GM21619 (cell line): ENCODE measurements at regions not wholly inside any gene's neighbourhood (a gene's known extent, or its start where the extent isn't known, plus 50 kb on each side); places are given as distances from the start of the nearest gene placed in this dataset.

Source experiments
- ATAC-seq: cut with Tn5 transposase; IDR thresholded peaks from one replicate; pipeline ENCODE4 v1.9.1; 2021; ENCODE audit not compliant: unreplicated experiment

- ATAC-seq, result no peak
Observed at GRCh38 chr15:60208709-60209108, 189.1 kb downstream of the ANXA2 start.

GRCh38 chr15:60212536-60212935 is 185.2 kb downstream of the ANXA2 start:
- no peak for ATAC-seq

- ATAC-seq, result no peak
Observed at GRCh38 chr15:60213377-60214000, 184.3 kb downstream of the ANXA2 start.

GRCh38 chr15:60214201-60214600 is 183.6 kb downstream of the ANXA2 start:
- ATAC-seq, result no peak

GRCh38 chr15:60215225-60215963 is 182.4 kb downstream of the ANXA2 start:
- no peak for ATAC-seq

GRCh38 chr15:60217161-60217560 is 180.6 kb downstream of the ANXA2 start:
- ATAC-seq, result no peak

- ATAC-seq, result no peak
Observed at GRCh38 chr15:60218256-60218655, 179.5 kb downstream of the ANXA2 start.

GRCh38 chr15:60219866-60220265 is 177.9 kb downstream of the ANXA2 start:
- no peak for ATAC-seq

GRCh38 chr15:60221356-60221755 is 176.4 kb downstream of the ANXA2 start:
- ATAC-seq, result no peak

GRCh38 chr15:60222404-60222803 is 175.4 kb downstream of the ANXA2 start:
- no peak for ATAC-seq

GRCh38 chr15:60223176-60223575 is 174.6 kb downstream of the ANXA2 start:
- ATAC-seq, result no peak

- ATAC-seq, result no peak
Observed at GRCh38 chr15:60226924-60227323, 170.9 kb downstream of the ANXA2 start.

- no peak for ATAC-seq
Observed at GRCh38 chr15:60228101-60228500, 169.7 kb downstream of the ANXA2 start.

- ATAC-seq, result no peak
Observed at GRCh38 chr15:60228619-60229018, 169.2 kb downstream of the ANXA2 start.

GRCh38 chr15:60235951-60236710 is 161.7 kb downstream of the ANXA2 start:
- ATAC-seq, result no peak

- ATAC-seq, result no peak
Observed at GRCh38 chr15:60237446-60237845, 160.3 kb downstream of the ANXA2 start.

GRCh38 chr15:60243769-60244168 is 154.0 kb downstream of the ANXA2 start:
- ATAC-seq, result no peak

GRCh38 chr15:60244813-60245212 is 153.0 kb downstream of the ANXA2 start:
- ATAC-seq, result no peak

- no peak for ATAC-seq
Observed at GRCh38 chr15:60250316-60250715, 147.5 kb downstream of the ANXA2 start.

GRCh38 chr15:60251300-60252070 is 146.3 kb downstream of the ANXA2 start:
- no peak for ATAC-seq

GRCh38 chr15:60254416-60254815 is 143.4 kb downstream of the ANXA2 start:
- no peak for ATAC-seq
